ENCODE measurements at regions not wholly inside any gene's neighbourhood (a gene's known extent, or its start where the extent isn't known, plus 50 kb on each side); places are given as distances from the start of the nearest gene placed in this dataset.

DNA sequence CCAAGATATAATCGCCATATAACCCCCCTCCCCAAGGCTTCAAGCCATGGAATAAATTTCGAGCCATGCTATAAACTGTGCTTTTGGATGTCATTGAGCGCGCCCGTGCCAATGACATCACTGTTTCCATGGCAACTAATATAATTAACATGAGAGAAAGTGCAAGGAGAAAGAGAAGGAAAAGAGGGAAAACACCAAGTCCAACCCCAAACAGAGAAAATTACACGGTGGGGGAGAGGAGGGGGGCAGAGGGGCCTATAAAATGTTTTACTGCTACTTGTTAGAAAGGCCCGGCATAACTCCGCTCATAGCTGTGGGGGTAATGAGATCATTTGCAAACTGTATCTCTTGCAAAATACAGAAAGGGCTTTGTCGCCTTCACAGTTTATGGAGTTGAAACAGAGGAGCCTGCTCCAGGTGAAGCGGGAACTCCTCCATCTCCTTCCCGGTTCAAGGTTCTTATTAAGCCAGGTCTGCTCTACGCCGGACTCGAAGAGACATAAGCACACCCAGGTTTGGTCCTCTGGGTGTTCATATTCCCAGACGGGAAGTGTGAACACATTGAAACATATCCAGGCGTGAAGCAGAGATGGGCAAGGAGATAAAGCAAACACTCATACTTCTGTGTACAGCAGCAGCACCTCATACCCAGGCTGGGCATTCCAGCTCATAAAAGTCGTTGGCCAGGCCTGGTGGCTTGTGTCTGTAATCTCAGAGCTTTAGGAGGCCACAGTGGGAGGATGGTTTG, 99.1 kb upstream of the MAP1LC3B2 start (continued):
- TF ChIP-seq ZBTB11 (tag by site-specific recombination; conservative IDR thresholded peaks at IDR 0.05; ENCODE audit: low read depth) (no peak), ZNF169 (tag by site-specific recombination; IDR thresholded peaks at IDR 0.05) (no peak), ZNF366 (tag by site-specific recombination; conservative IDR thresholded peaks at IDR 0.05) (peak; percentile 40; the same call in 1 of the 2 replicates), ZNF341 (tag by site-specific recombination; IDR thresholded peaks at IDR 0.05; ENCODE audit: low read depth) (no peak), ZNF701 (tag by site-specific recombination; IDR thresholded peaks at IDR 0.05) (no peak), ZNF654 (tag by site-specific recombination; IDR thresholded peaks at IDR 0.05; ENCODE audit: low read depth) (no peak), ZNF398 (tag by site-specific recombination; IDR thresholded peaks at IDR 0.05) (peak; percentile 98), ZNF513 (tag by site-specific recombination; IDR thresholded peaks at IDR 0.05) (no peak), ZNF843 (tag by site-specific recombination; IDR thresholded peaks at IDR 0.05) (0 out of 2 replicates have a peak, but pooled peaks have one; percentile 57), ZNF391 (tag by site-specific recombination; IDR thresholded peaks at IDR 0.05; ENCODE audit: borderline replicate concordance, low read depth) (0 out of 2 replicates have a peak, but pooled peaks have one; percentile 45), KLF7 (tag by site-specific recombination; IDR thresholded peaks at IDR 0.05; ENCODE audit: borderline replicate concordance) (no peak), SP7 (tag by site-specific recombination; IDR thresholded peaks at IDR 0.05) (peak; percentile 70), ZFP69B (tag by site-specific recombination; IDR thresholded peaks at IDR 0.05) (peak; percentile 45; the same call in 1 of the 2 replicates), ZNF596 (tag by site-specific recombination; IDR thresholded peaks at IDR 0.05) (no peak), ZNF266 (tag by site-specific recombination; IDR thresholded peaks at IDR 0.05; ENCODE audit: low read depth) (no peak), GLI2 (tag by site-specific recombination; IDR thresholded peaks at IDR 0.05; ENCODE audit: borderline replicate concordance, low read depth) (no peak), ZBTB44 (tag by site-specific recombination; IDR thresholded peaks at IDR 0.05) (peak; percentile 39; the same call in 1 of the 2 replicates), ZNF785 (tag by site-specific recombination; IDR thresholded peaks at IDR 0.05) (no peak), ZNF121 (tag by site-specific recombination; IDR thresholded peaks at IDR 0.05) (no peak), KLF16 (tag by site-specific recombination; IDR thresholded peaks at IDR 0.05) (no peak), ZNF768 (tag by site-specific recombination; IDR thresholded peaks at IDR 0.05) (no peak)
- TF ChIP-seq, protein P1, sequence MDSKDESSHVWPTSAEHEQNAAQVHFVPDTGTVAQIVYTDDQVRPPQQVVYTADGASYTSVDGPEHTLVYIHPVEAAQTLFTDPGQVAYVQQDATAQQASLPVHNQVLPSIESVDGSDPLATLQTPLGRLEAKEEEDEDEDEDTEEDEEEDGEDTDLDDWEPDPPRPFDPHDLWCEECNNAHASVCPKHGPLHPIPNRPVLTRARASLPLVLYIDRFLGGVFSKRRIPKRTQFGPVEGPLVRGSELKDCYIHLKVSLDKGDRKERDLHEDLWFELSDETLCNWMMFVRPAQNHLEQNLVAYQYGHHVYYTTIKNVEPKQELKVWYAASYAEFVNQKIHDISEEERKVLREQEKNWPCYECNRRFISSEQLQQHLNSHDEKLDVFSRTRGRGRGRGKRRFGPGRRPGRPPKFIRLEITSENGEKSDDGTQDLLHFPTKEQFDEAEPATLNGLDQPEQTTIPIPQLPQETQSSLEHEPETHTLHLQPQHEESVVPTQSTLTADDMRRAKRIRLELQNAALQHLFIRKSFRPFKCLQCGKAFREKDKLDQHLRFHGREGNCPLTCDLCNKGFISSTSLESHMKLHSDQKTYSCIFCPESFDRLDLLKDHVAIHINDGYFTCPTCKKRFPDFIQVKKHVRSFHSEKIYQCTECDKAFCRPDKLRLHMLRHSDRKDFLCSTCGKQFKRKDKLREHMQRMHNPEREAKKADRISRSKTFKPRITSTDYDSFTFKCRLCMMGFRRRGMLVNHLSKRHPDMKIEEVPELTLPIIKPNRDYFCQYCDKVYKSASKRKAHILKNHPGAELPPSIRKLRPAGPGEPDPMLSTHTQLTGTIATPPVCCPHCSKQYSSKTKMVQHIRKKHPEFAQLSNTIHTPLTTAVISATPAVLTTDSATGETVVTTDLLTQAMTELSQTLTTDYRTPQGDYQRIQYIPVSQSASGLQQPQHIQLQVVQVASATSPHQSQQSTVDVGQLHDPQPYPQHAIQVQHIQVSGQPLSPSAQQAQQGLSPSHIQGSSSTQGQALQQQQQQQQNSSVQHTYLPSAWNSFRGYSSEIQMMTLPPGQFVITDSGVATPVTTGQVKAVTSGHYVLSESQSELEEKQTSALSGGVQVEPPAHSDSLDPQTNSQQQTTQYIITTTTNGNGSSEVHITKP (tag by site-specific recombination; IDR thresholded peaks at IDR 0.05): no peak
- TF ChIP-seq, protein P2, sequence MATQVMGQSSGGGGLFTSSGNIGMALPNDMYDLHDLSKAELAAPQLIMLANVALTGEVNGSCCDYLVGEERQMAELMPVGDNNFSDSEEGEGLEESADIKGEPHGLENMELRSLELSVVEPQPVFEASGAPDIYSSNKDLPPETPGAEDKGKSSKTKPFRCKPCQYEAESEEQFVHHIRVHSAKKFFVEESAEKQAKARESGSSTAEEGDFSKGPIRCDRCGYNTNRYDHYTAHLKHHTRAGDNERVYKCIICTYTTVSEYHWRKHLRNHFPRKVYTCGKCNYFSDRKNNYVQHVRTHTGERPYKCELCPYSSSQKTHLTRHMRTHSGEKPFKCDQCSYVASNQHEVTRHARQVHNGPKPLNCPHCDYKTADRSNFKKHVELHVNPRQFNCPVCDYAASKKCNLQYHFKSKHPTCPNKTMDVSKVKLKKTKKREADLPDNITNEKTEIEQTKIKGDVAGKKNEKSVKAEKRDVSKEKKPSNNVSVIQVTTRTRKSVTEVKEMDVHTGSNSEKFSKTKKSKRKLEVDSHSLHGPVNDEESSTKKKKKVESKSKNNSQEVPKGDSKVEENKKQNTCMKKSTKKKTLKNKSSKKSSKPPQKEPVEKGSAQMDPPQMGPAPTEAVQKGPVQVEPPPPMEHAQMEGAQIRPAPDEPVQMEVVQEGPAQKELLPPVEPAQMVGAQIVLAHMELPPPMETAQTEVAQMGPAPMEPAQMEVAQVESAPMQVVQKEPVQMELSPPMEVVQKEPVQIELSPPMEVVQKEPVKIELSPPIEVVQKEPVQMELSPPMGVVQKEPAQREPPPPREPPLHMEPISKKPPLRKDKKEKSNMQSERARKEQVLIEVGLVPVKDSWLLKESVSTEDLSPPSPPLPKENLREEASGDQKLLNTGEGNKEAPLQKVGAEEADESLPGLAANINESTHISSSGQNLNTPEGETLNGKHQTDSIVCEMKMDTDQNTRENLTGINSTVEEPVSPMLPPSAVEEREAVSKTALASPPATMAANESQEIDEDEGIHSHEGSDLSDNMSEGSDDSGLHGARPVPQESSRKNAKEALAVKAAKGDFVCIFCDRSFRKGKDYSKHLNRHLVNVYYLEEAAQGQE (tag by site-specific recombination; IDR thresholded peaks at IDR 0.05): no peak
